Activated gamma-delta T cell treated with anti-CD3 and anti-CD28 coated beads, Interleukin-2, amount 50 U/mL, for 16 hours (primary cell): ENCODE measurements at regions not wholly inside any gene's neighbourhood (a gene's known extent, or its start where the extent isn't known, plus 50 kb on each side); places are given as distances from the start of the nearest gene placed in this dataset.

ENCODE experiments used
- DNase-seq: peaks from one replicate; pipeline ENCODE4 v3.0.0-alpha.2; 2020; ENCODE audit warnings: low read depth

DNA sequence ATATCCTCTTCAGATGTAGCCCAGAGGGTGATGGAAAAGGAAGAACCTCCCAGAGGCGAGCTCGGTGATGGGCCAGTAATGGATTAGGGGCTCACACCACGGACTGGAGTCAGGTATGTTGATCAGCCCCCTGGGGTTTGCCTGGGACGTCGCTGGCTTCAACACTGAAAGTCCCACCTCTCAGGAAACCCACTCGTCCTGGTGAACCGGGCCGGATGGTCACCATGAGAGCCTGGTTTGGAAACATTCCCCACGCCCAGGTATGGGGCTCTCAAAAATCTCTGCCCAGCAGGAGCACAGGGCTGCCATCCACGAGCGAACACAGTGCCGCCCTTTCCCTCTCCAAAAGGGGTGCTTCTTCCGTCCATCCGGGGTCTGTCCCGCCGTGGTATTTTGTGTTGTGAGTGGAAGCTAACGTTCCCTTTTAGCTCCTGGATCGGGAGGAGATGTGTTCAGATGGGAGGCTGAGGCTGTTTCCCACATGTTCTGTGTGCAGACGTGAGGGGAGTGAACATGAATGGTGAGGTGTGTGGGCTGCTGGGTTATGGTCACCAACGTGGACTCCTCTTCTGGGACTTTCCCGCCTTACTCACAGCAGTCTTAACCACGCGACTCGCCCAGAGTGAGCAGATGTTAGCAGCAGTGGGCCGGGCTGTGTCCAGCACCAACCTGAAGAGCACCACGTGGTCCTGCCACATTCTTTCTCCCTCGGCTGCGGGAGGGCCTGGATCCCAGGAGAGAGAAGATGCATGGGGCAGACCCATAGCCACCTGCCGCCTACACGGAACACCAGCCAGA, 139.2 kb downstream of the KIF26A start:
- DNase-seq, result no peak

DNA sequence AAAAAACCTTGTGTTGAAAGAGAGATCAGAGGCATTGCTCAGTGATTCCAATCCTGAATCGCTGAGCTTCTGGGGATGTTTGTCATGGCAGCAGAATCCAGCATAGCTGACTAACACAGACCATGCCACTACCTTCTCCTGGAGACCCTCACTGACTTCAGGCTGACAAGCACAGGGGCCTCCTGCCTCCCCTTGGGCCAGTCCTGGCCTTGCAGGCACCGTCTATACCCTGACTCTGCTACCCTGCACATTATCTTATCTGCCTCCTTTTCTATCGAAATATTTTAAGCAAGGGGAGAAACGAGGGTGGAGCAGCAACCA, 139.8 kb downstream of the KIF26A start:
- no peak for DNase-seq

- no peak for DNase-seq
These were observed 141.9 kb downstream of the KIF26A start for GRCh38 chr14:104280085-104280901.

GRCh38 chr14:104280902-104281767, 142.7 kb downstream of the KIF26A start:
- no peak for DNase-seq

GRCh38 chr14:104281768-104282301, 143.4 kb downstream of the KIF26A start:
- DNase-seq, result no peak

GRCh38 chr14:104282332-104283196, 144.2 kb downstream of the KIF26A start:
- no peak for DNase-seq

DNA sequence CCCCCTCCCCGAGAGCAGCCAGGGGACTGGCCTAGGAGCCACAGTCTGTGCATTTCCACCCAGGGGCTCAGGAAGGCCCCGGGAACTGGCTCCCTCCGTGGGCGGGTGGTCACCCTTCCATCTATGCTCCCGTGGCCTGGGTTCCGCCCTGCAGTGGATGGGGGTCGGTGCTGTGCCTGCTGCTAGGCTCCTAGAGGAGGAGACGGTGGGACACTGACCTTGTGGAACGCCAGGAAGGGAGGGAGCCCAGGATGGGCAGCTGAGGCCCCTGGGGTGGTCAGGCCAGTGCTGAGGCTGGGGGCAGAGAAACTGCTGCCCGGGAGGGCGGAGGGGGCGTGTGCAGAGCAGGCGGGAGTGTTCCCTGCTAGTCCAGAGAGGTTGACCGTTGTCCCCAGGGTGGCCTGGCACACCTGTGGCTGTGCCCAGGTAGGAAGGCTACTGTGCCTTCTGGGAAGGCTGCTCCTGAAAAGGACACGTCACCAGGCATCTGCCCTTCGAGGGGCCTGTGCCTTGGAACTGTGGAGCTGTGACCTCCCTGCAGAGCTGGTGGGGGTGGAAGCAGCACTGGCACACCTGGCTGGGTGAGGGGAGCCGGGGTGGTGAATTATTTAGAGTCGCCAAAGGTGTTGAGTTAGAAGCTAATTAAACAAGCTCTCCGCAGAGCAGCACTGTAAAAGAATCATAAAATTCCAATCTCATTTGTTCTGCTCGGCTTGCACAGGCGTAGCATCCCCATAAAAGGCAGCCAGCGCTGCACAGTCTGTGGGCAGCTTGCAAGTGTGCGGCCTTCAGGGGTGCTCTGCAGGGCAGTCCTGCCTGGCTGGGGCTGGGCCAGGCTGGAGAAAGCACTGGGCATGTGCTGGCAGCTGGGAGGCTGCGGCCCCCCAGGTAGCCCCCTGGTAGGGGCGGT, 145.1 kb downstream of the KIF26A start:
- DNase-seq, result no peak

DNA sequence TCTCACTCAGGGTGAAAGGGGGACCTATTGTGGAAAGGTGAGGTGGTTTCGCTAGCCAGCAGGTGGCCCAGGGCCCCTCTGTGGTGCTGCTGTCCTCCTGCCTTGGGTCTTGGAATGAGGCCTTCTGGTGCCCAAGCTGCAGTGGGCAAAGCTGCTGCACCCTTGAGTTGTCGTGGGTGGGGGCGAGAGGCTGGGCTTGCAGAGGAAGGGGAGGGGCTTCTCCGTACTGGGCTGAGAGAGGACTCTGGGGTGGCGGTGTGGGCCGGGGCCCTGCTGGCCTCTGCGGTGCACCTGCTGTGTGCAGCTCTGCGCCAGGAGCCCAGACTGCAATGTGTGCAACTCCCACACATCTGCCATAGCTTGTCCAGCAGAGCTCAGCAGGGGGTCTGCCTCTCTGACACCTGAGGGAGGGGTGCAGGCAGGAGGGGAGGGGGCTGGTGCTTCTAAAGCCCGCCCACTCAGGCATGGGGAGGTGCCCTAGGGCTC, 145.8 kb downstream of the KIF26A start:
- DNase-seq, result no peak

DNA sequence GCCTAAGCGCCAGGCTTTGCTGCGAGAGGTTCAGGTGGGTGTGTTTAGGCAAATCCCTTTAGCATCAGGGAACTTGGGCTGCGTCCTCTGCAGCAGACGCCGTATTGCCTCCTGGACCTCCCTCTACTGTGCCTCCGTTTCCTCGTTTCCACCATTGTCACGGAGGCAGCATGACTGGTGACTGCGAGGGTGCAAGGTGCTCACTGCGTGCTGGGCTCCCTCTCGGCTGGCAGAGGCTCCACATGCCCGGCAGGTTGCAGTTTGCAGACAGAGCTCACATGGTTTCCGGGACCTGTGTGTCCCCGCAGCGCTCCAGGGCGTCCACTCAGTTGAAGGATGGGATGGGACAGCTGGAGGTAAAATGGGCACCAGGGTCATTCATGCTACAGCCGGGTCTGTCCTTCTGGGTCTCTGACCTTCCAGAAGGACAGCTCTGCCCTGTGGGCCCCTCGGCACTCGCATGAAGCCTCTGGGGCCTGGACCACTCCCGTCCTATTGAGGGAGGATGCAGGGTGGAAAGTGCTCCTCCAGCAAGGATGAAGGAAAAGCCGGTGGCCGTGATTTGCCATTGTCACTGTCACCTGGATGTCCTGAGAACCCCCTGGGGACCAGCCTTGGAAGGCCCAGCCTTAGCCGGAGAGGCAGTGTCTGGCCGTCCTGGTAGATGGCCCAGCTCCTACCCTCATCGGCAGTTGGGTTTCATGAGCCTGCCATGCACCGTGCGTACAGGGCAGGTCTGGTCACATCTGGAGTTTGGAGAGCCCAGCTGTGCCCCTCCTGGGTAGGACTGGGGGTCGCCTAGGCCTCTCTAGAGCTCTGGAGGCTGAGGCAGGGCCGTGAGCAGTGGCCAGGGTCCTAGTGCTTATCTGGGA, 146.5 kb downstream of the KIF26A start:
- DNase-seq, result no peak

DNA sequence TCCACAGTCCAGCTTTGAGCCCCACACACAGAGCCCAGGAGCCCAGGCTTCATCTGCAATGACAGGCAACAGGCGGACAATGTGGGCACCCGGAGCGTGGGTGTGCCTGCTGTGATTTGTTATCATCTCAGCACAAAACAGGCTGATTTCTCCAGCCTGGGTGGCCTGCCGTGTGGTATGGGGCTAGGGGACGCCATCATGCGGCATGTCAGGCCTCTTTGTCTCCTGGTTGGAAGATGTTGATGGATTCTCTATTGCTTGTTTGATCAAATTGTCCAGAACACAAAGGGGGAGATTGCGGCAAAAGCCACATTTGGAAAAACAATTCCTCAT, 147.1 kb downstream of the KIF26A start:
- DNase-seq, result no peak

GRCh38 chr14:104286086-104286485, 147.7 kb downstream of the KIF26A start:
- DNase-seq, result no peak

- no peak for DNase-seq
These were observed 148.1 kb downstream of the KIF26A start for GRCh38 chr14:104286496-104286895.

- no peak for DNase-seq
These were observed 149.1 kb downstream of the KIF26A start for GRCh38 chr14:104287301-104288009.

DNA sequence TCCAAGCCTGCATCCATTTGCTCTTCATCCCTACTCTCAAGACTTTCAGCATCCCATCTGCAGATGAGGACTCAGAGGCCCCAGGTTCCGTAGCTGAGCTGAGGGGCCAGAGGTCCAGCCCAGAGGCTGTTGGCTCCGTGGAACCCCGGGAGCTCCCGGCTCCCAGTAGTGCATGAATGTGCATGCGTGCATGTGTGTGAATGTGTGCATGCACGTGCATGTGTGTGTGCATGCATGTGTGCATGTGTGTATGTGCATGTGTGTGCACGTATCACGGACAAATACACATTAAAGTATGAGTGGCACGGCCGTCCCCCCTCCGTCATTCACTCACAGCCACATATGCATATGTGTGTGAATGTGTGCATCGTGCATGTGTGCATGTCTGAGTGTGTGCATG, 149.9 kb downstream of the KIF26A start:
- DNase-seq, result no peak

DNA sequence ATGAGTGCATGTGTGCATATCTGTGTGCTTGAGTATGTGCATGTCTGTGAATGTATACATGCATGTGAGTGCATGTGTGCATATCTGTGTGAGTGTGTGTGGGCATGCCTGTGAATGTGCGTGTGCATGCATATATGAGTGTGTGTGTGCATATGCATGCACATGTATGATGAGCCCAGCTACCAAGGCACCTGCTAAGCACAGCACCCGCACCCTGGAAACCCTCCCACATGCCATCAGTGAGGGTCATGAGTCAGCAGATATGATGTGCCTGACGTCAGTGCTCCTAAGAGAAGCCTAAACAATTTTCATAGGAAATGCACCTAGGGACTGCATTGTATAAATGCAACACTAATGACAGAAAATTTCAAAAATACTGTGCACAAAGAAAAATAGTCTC, 151.1 kb downstream of the KIF26A start:
- DNase-seq, result no peak

- no peak for DNase-seq
These were observed 151.8 kb downstream of the KIF26A start for GRCh38 chr14:104290058-104290667.

DNA sequence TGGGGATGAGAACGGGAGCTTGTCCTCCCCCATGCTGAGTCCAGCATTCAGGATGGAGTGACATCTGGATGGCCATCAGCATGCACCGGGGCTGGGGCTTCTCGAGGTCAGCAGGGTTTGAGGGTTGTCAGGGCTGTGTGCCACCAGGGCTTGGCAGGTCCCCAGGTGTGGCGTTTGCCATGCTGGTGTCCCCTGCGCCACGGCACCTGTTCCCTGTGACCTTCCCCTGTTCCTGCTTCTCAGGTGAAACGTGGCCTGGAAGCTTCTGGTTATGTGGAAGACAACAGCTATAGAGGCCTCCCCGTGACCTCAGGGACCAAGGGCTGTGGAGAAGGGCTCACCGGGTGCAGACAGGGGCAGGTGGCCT, 152.4 kb downstream of the KIF26A start:
- no peak for DNase-seq
